Natural killer cell (primary cell): ENCODE measurements at regions not wholly inside any gene's neighbourhood (a gene's known extent, or its start where the extent isn't known, plus 50 kb on each side); places are given as distances from the start of the nearest gene placed in this dataset.

Experiments used
- ATAC-seq, 3 donors: fragments of 150-1000 bp in 2 of 3; fragments of 200-7000 bp in 1 of 3; cut with Tn5 transposase; 1 replicate in 1 of 3; 2 replicates in 2 of 3; pipeline ENCODE4 v1.10.0; 2021; ENCODE audit warnings: mild to moderate bottlenecking in 2 of 3, moderate library complexity in 2 of 3
- DNase-seq, 2 donors: peaks; one replicate each; pipeline versions ENCODE4 v3.0.0 to v3.0.0-alpha.2; 2013 to 2021; ENCODE audit warnings: mixed read lengths in 1 of 2
- H3K27ac ChIP-seq: one replicate; pipeline ENCODE4 v1.5.1; 2013; ENCODE audit warnings: mild to moderate bottlenecking, low read length
- H3K27me3 ChIP-seq: one replicate; pipeline ENCODE4 v1.6.1; 2013; ENCODE audit warnings: low read length; ENCODE audit not compliant: control insufficient read depth, insufficient read depth
- H3K36me3 ChIP-seq: one replicate; pipeline ENCODE4 v1.6.1; 2013; ENCODE audit warnings: low read length; ENCODE audit not compliant: control insufficient read depth, insufficient read depth
- H3K4me1 ChIP-seq: one replicate; pipeline ENCODE4 v1.6.1; 2013; ENCODE audit warnings: low read length; ENCODE audit not compliant: control insufficient read depth, insufficient read depth
- H3K4me3 ChIP-seq: one replicate; pipeline ENCODE4 v1.5.1; 2013; ENCODE audit warnings: low read length
- H3K9me3 ChIP-seq: one replicate; pipeline ENCODE4 v1.6.1; 2013; ENCODE audit warnings: low read length; ENCODE audit not compliant: control insufficient read depth, insufficient read depth
- H3K27ac Mint-ChIP-seq, 2 donors: one replicate each; pipeline ENCODE4 v1.8.0; 2022; ENCODE audit warnings: mild to moderate bottlenecking in 2 of 2, mixed read lengths in 2 of 2, moderate library complexity in 1 of 2
- H3K27me3 Mint-ChIP-seq, 2 donors: one replicate each; pipeline ENCODE4 v1.8.0; 2022; ENCODE audit warnings: low read depth in 2 of 2, mixed read lengths in 2 of 2
- H3K36me3 Mint-ChIP-seq: one replicate; pipeline ENCODE4 v1.8.0; 2022; ENCODE audit warnings: mixed read lengths
- H3K4me1 Mint-ChIP-seq, 2 donors: one replicate each; pipeline ENCODE4 v1.8.0; 2022; ENCODE audit warnings: mixed read lengths in 2 of 2
- H3K4me3 Mint-ChIP-seq: one replicate; pipeline ENCODE4 v1.8.0; 2022; ENCODE audit warnings: mild to moderate bottlenecking, moderate library complexity, mixed read lengths
- H3K9me3 Mint-ChIP-seq, 2 donors: one replicate each; pipeline ENCODE4 v1.8.0; 2022; ENCODE audit warnings: mixed read lengths in 2 of 2
- CTCF ChIP-seq: fragments of 200-600 bp; IDR thresholded peaks from one replicate; pipeline ENCODE4 v1.8.0; 2022; ENCODE audit warnings: antibody characterized with exemption
- WGBS: methylation state at CpG from one replicate; pipeline ENCODE4 v1.1.7; 2013; ENCODE audit warnings: missing lambda C conversion rate; ENCODE audit not compliant: insufficient coverage; 5-methylcytosine and 5-hydroxymethylcytosine counted together
- intact Hi-C: fragments of 100-400 bp; cut with micrococcal nuclease; formaldehyde crosslinking; loops from one replicate; pipeline ENCODE4 v1.14.2; 2022

GRCh38 chr7:84379446-84379845 is 184.9 kb upstream of the SEMA3A start:
- no peak for TF ChIP-seq CTCF
- Histone ChIP-seq H3K36me3 (no peaks in the 10 kb centered on the region), H3K27ac (no peak overlapping the region), H3K4me1 (no peaks in the 10 kb centered on the region), H3K9me3 (no peaks in the 10 kb centered on the region), H3K4me3 (no peak overlapping the region), H3K27me3 (no peaks in the 10 kb centered on the region)
- ATAC-seq (no peak), DNase-seq (no peak)
- whole genome bisulfite sequencing = no CpG with 5 or more reads among the region's 1 CpG
- intact Hi-C loops = no loop called here
- H3K9me3 Mint-ChIP-seq = peaks cover 10 to 12% of the 10 kb centered on the region in 2 donors
- no peak overlapping the region for H3K27ac Mint-ChIP-seq
- H3K27me3 Mint-ChIP-seq = no peaks in the 10 kb centered on the region
- H3K4me3 Mint-ChIP-seq = no peak overlapping the region
- no peaks in the 10 kb centered on the region for H3K4me1 Mint-ChIP-seq
- no peaks in the 10 kb centered on the region for H3K36me3 Mint-ChIP-seq

- intact Hi-C loops = no loop called here
- Histone ChIP-seq H3K27me3 (no peaks in the 10 kb centered on the region), H3K4me3 (no peak overlapping the region), H3K27ac (no peak overlapping the region), H3K4me1 (no peaks in the 10 kb centered on the region), H3K36me3 (no peaks in the 10 kb centered on the region), H3K9me3 (no peaks in the 10 kb centered on the region)
- no peaks in the 10 kb centered on the region for H3K36me3 Mint-ChIP-seq
- H3K4me3 Mint-ChIP-seq = no peak overlapping the region
- WGBS = 80% methylated on average over 4 of the region's 4 CpGs
- ATAC-seq (no peak), DNase-seq (no peak)
- no peaks in the 10 kb centered on the region for H3K27me3 Mint-ChIP-seq
- no peak overlapping the region for H3K27ac Mint-ChIP-seq
- TF ChIP-seq CTCF = no peak
- peaks cover 14 to 17% of the 10 kb centered on the region in 2 donors for H3K9me3 Mint-ChIP-seq
- H3K4me1 Mint-ChIP-seq = no peaks in the 10 kb centered on the region
These were observed 178.1 kb upstream of the SEMA3A start for GRCh38 chr7:84372712-84373111.

GRCh38 chr7:84372155-84372621 is 177.6 kb upstream of the SEMA3A start:
- no peak for ATAC-seq
- no peak overlapping the region for H3K4me3 Mint-ChIP-seq
- no peaks in the 10 kb centered on the region for H3K36me3 Mint-ChIP-seq
- H3K4me1 Mint-ChIP-seq = no peaks in the 10 kb centered on the region
- Histone ChIP-seq H3K27ac (no peak overlapping the region), H3K9me3 (no peaks in the 10 kb centered on the region), H3K4me3 (no peak overlapping the region), H3K36me3 (no peaks in the 10 kb centered on the region), H3K27me3 (no peaks in the 10 kb centered on the region), H3K4me1 (no peaks in the 10 kb centered on the region)
- TF ChIP-seq CTCF = no peak
- H3K27me3 Mint-ChIP-seq = no peaks in the 10 kb centered on the region
- no peak for DNase-seq
- H3K9me3 Mint-ChIP-seq = peaks cover 17% of the 10 kb centered on the region in 2 donors
- no peak overlapping the region for H3K27ac Mint-ChIP-seq
- WGBS = 88% methylated on average over 3 of the region's 3 CpGs
- intact Hi-C loops = no loop called here

GRCh38 chr7:84370114-84370513 is 175.5 kb upstream of the SEMA3A start:
- intact Hi-C loops = no loop called here
- Mint-ChIP-seq H3K4me1 (no peaks in the 10 kb centered on the region), H3K4me3 (no peak overlapping the region), H3K27ac (no peak overlapping the region), H3K36me3 (no peaks in the 10 kb centered on the region), H3K9me3 (peaks cover 11 to 12% of the 10 kb centered on the region in 2 donors), H3K27me3 (no peaks in the 10 kb centered on the region)
- TF ChIP-seq CTCF = no peak
- no peak overlapping the region for H3K4me3 ChIP-seq
- H3K36me3 ChIP-seq = no peaks in the 10 kb centered on the region
- H3K27me3 ChIP-seq = no peaks in the 10 kb centered on the region
- ATAC-seq (no peak), DNase-seq (no peak)
- H3K9me3 ChIP-seq = no peaks in the 10 kb centered on the region
- H3K27ac ChIP-seq = no peak overlapping the region
- H3K4me1 ChIP-seq = no peaks in the 10 kb centered on the region
- WGBS = no CpG with 5 or more reads among the region's 2 CpGs
